ENCODE measurements at regions not wholly inside any gene's neighbourhood (a gene's known extent, or its start where the extent isn't known, plus 50 kb on each side); places are given as distances from the start of the nearest gene placed in this dataset.

GRCh38 chr10:37474645-37475044 lies 349.2 kb downstream of the ANKRD30A start:
- TF ChIP-seq MAX (IDR thresholded peaks at IDR 0.05), result no peak
- Histone ChIP-seq H3K36me3 (ENCODE audit: control insufficient read depth in 4 of 4, insufficient read depth in 3 of 4, low read depth in 1 of 4, low read length in 3 of 4) (no peaks in the 10 kb centered on the region), H3K27ac (ENCODE audit: low read depth in 1 of 2, low read length in 2 of 2) (no peak overlapping the region), H3K4me3 (ENCODE audit: low read depth in 1 of 3, low read length in 3 of 3) (no peak overlapping the region), H3K4me1 (ENCODE audit: control insufficient read depth in 4 of 4, insufficient read depth in 4 of 4, low read length in 3 of 4) (no peaks in the 10 kb centered on the region), H3K27me3 (ENCODE audit: control insufficient read depth in 4 of 4, insufficient read depth in 4 of 4, low read length in 3 of 4) (no peaks in the 10 kb centered on the region), H3K9ac (ENCODE audit: low read depth in 1 of 2, low read length in 2 of 2) (no peak overlapping the region), H3K9me3 (ENCODE audit: control insufficient read depth in 4 of 4, low read length in 3 of 4) (no peaks in the 10 kb centered on the region)
- WGBS, result 88% methylated on average over 9 of the region's 9 CpGs
- DNase-seq (ENCODE audit: low spot score), result no peak

GRCh38 chr10:37473906-37474305 lies 348.5 kb downstream of the ANKRD30A start:
- TF ChIP-seq GABPA (IDR thresholded peaks at IDR 0.05 in 1 of 2, conservative IDR thresholded peaks at IDR 0.05 in 1 of 2) (no peak), ATF3 (IDR thresholded peaks at IDR 0.05) (no peak)
- Histone ChIP-seq H3K36me3 (ENCODE audit: control insufficient read depth in 4 of 4, insufficient read depth in 3 of 4, low read depth in 1 of 4, low read length in 3 of 4) (no peaks in the 10 kb centered on the region), H3K27me3 (ENCODE audit: control insufficient read depth in 4 of 4, insufficient read depth in 4 of 4, low read length in 3 of 4) (no peaks in the 10 kb centered on the region), H3K4me3 (ENCODE audit: low read depth in 1 of 3, low read length in 3 of 3) (no peak overlapping the region), H3K9ac (ENCODE audit: low read depth in 1 of 2, low read length in 2 of 2) (no peak overlapping the region), H3K9me3 (ENCODE audit: control insufficient read depth in 4 of 4, low read length in 3 of 4) (no peaks in the 10 kb centered on the region), H3K4me1 (ENCODE audit: control insufficient read depth in 4 of 4, insufficient read depth in 4 of 4, low read length in 3 of 4) (no peaks in the 10 kb centered on the region), H3K27ac (ENCODE audit: low read depth in 1 of 2, low read length in 2 of 2) (no peak overlapping the region)
- DNase-seq (ENCODE audit: low spot score), result no peak
- 82% methylated on average over 4 of the region's 4 CpGs for WGBS

GRCh38 chr10:37467246-37467645 lies 341.8 kb downstream of the ANKRD30A start:
- no peak overlapping the region for H3K27ac ChIP-seq (ENCODE audit: low read depth in 1 of 2, low read length in 2 of 2)
- no peaks in the 10 kb centered on the region for H3K36me3 ChIP-seq (ENCODE audit: control insufficient read depth in 4 of 4, insufficient read depth in 3 of 4, low read depth in 1 of 4, low read length in 3 of 4)
- H3K4me3 ChIP-seq (ENCODE audit: low read depth in 1 of 3, low read length in 3 of 3), result no peak overlapping the region
- H3K4me1 ChIP-seq (ENCODE audit: control insufficient read depth in 4 of 4, insufficient read depth in 4 of 4, low read length in 3 of 4), result no peaks in the 10 kb centered on the region
- H3K9me3 ChIP-seq (ENCODE audit: control insufficient read depth in 4 of 4, low read length in 3 of 4), result no peaks in the 10 kb centered on the region
- TF ChIP-seq FOXA2 (IDR thresholded peaks at IDR 0.05) (no peak), TAF1 (conservative IDR thresholded peaks at IDR 0.05) (no peak), MAX (IDR thresholded peaks at IDR 0.05) (no peak), JUND (IDR thresholded peaks at IDR 0.05) (no peak), YY1 (IDR thresholded peaks at IDR 0.05) (no peak), RAD21 (IDR thresholded peaks at IDR 0.05) (no peak), FOXA1 (IDR thresholded peaks at IDR 0.05) (no peak), HNF4G (IDR thresholded peaks at IDR 0.05) (no peak), SP1 (IDR thresholded peaks at IDR 0.05) (no peak), NR2F2 (IDR thresholded peaks at IDR 0.05) (no peak)
- no peak overlapping the region for H3K9ac ChIP-seq (ENCODE audit: low read depth in 1 of 2, low read length in 2 of 2)
- DNase-seq (ENCODE audit: low spot score), result no peak
- no peaks in the 10 kb centered on the region for H3K27me3 ChIP-seq (ENCODE audit: control insufficient read depth in 4 of 4, insufficient read depth in 4 of 4, low read length in 3 of 4)
- WGBS, result 61% methylated on average over 5 of the region's 5 CpGs

GRCh38 chr10:37456456-37456855 lies 331.1 kb downstream of the ANKRD30A start:
- WGBS, result 97% methylated on average over 1 of the region's 1 CpG
- TF ChIP-seq GABPA (IDR thresholded peaks at IDR 0.05 in 1 of 2, conservative IDR thresholded peaks at IDR 0.05 in 1 of 2), result no peak
- TF ChIP-seq FOXA1 (IDR thresholded peaks at IDR 0.05), result no peak
- TF ChIP-seq HNF4G (IDR thresholded peaks at IDR 0.05), result no peak
- no peak for TF ChIP-seq ATF3 (IDR thresholded peaks at IDR 0.05)
- TF ChIP-seq MAX (IDR thresholded peaks at IDR 0.05), result no peak
- TF ChIP-seq JUND (IDR thresholded peaks at IDR 0.05), result no peak
- no peak for TF ChIP-seq HNF4A (conservative IDR thresholded peaks at IDR 0.05)
- no peak for TF ChIP-seq RXRA (IDR thresholded peaks at IDR 0.05)
- TF ChIP-seq NR2F2 (IDR thresholded peaks at IDR 0.05), result no peak
- TF ChIP-seq ZBTB33 (IDR thresholded peaks at IDR 0.05), result no peak
- Histone ChIP-seq H3K4me1 (ENCODE audit: control insufficient read depth in 4 of 4, insufficient read depth in 4 of 4, low read length in 3 of 4) (no peaks in the 10 kb centered on the region), H3K4me3 (ENCODE audit: low read depth in 1 of 3, low read length in 3 of 3) (no peak overlapping the region), H3K9ac (ENCODE audit: low read depth in 1 of 2, low read length in 2 of 2) (no peak overlapping the region), H3K27me3 (ENCODE audit: control insufficient read depth in 4 of 4, insufficient read depth in 4 of 4, low read length in 3 of 4) (no peaks in the 10 kb centered on the region), H3K27ac (ENCODE audit: low read depth in 1 of 2, low read length in 2 of 2) (no peak overlapping the region), H3K36me3 (ENCODE audit: control insufficient read depth in 4 of 4, insufficient read depth in 3 of 4, low read depth in 1 of 4, low read length in 3 of 4) (no peaks in the 10 kb centered on the region), H3K9me3 (ENCODE audit: control insufficient read depth in 4 of 4, low read length in 3 of 4) (peaks cover 0 to 3% (median under 1%) of the 10 kb centered on the region in 4 donors)
- DNase-seq (ENCODE audit: low spot score), result no peak

Measured in liver (tissue), 7 donors.